Ishikawa (cell line): ENCODE measurements at regions not wholly inside any gene's neighbourhood (a gene's known extent, or its start where the extent isn't known, plus 50 kb on each side); places are given as distances from the start of the nearest gene placed in this dataset.

ENCODE experiments used
- CEBPB ChIP-seq: IDR thresholded peaks from 2 replicates; pipeline ENCODE4 v1.6.1; 2012
- CREB1 ChIP-seq: IDR thresholded peaks from 2 replicates; pipeline ENCODE4 v1.6.1; 2012; ENCODE audit warnings: low read depth
- EGR1 ChIP-seq: IDR thresholded peaks from 2 replicates; pipeline ENCODE4 v1.6.1; 2012
- EP300 ChIP-seq: IDR thresholded peaks from 2 replicates; pipeline ENCODE4 v1.6.1; 2012; ENCODE audit warnings: borderline replicate concordance
- FOXM1 ChIP-seq: IDR thresholded peaks from 2 replicates; pipeline ENCODE4 v1.6.1; 2012; ENCODE audit warnings: low read depth, borderline replicate concordance
- MAX ChIP-seq: IDR thresholded peaks from 2 replicates; pipeline ENCODE4 v1.6.1; 2012
- NFIC ChIP-seq: IDR thresholded peaks from 2 replicates; pipeline ENCODE4 v1.6.1; 2012
- RAD21 ChIP-seq: IDR thresholded peaks from 2 replicates; pipeline ENCODE4 v1.6.1; 2012; ENCODE audit warnings: low read depth
- REST ChIP-seq: IDR thresholded peaks from 2 replicates; pipeline ENCODE4 v1.6.1; 2012; ENCODE audit warnings: low read depth, mild to moderate bottlenecking
- TAF1 ChIP-seq: IDR thresholded peaks from 2 replicates; pipeline ENCODE4 v1.6.1; 2012; ENCODE audit warnings: low read depth, mild to moderate bottlenecking
- TCF12 ChIP-seq: IDR thresholded peaks from 2 replicates; pipeline ENCODE4 v1.6.1; 2012; ENCODE audit warnings: low read depth
- TEAD4 ChIP-seq: IDR thresholded peaks from 2 replicates; pipeline ENCODE4 v1.6.1; 2012
- USF1 ChIP-seq: IDR thresholded peaks from 2 replicates; pipeline ENCODE4 v1.6.1; 2012
- YY1 ChIP-seq: IDR thresholded peaks from 2 replicates; pipeline ENCODE4 v1.6.1; 2012; ENCODE audit warnings: low read depth
- ZBTB7A ChIP-seq: IDR thresholded peaks from 2 replicates; pipeline ENCODE4 v1.6.1; 2012; ENCODE audit warnings: low read depth

GRCh38 chr5:110339399-110339798 is 387.1 kb downstream of the TMEM232 start:
- TF ChIP-seq ZBTB7A: no peak
- TF ChIP-seq FOXM1: no peak
- TF ChIP-seq EGR1: no peak
- TF ChIP-seq TEAD4: no peak
- no peak for TF ChIP-seq RAD21
- no peak for TF ChIP-seq TCF12
- TF ChIP-seq YY1: no peak
- no peak for TF ChIP-seq USF1
- no peak for TF ChIP-seq MAX
- no peak for TF ChIP-seq REST
- no peak for TF ChIP-seq NFIC
- TF ChIP-seq CREB1: no peak

- TF ChIP-seq TCF12 (no peak), USF1 (no peak)
Measured at GRCh38 chr5:110341836-110342235, 384.6 kb downstream of the TMEM232 start.

- TF ChIP-seq YY1 (no peak), CEBPB (no peak), TCF12 (no peak), REST (no peak), RAD21 (no peak), TEAD4 (no peak), EGR1 (no peak), ZBTB7A (no peak), CREB1 (no peak), MAX (no peak), USF1 (no peak)
Measured at GRCh38 chr5:110342683-110343082, 383.8 kb downstream of the TMEM232 start.

- no peak for TF ChIP-seq FOXM1
- TF ChIP-seq MAX: no peak
- TF ChIP-seq RAD21: no peak
- TF ChIP-seq NFIC: no peak
- TF ChIP-seq USF1: no peak
- TF ChIP-seq EGR1: no peak
- no peak for TF ChIP-seq TAF1
- TF ChIP-seq TCF12: no peak
- TF ChIP-seq TEAD4: no peak
- no peak for TF ChIP-seq CEBPB
Measured at GRCh38 chr5:110343616-110344015, 382.9 kb downstream of the TMEM232 start.

- TF ChIP-seq EP300 (no peak), YY1 (no peak), EGR1 (no peak), NFIC (no peak)
Measured at GRCh38 chr5:110345623-110346022, 380.8 kb downstream of the TMEM232 start.

GRCh38 chr5:110346893-110347358 is 379.5 kb downstream of the TMEM232 start:
- TF ChIP-seq NFIC (no peak), YY1 (no peak), ZBTB7A (no peak), MAX (no peak), TAF1 (no peak), CEBPB (no peak), USF1 (no peak), REST (no peak), EP300 (no peak), EGR1 (no peak), RAD21 (no peak), TEAD4 (no peak), FOXM1 (no peak), CREB1 (no peak), TCF12 (no peak)
